ENCODE measurements at regions not wholly inside any gene's neighbourhood (a gene's known extent, or its start where the extent isn't known, plus 50 kb on each side); places are given as distances from the start of the nearest gene placed in this dataset.

- ATAC-seq (ENCODE audit: low FRiP score): no peak
- intact Hi-C loops (cut with DNase I): no loop called here
- H3K4me3 ChIP-seq (ENCODE audit: low read length in 2 of 2): no peak overlapping the region
- H3K4me1 ChIP-seq (ENCODE audit: control insufficient read depth in 1 of 2, insufficient read depth in 2 of 2, low read length in 2 of 2): no peaks in the 10 kb centered on the region
- H3K27ac ChIP-seq (ENCODE audit: low read depth in 1 of 2, low read length in 2 of 2): no peak overlapping the region
- H3K27me3 ChIP-seq (ENCODE audit: control insufficient read depth in 1 of 2, insufficient read depth in 2 of 2, low read length in 1 of 2): no peaks in the 10 kb centered on the region
- no peak for DNase-seq
- WGBS, 2 donors: 91 to 92% methylated on average over 1 of the region's 1 CpG
- no peaks in the 10 kb centered on the region for H3K36me3 ChIP-seq (ENCODE audit: control insufficient read depth in 1 of 2, insufficient read depth in 2 of 2, low read length in 1 of 2)
- no peaks in the 10 kb centered on the region for H3K9me3 ChIP-seq (ENCODE audit: control insufficient read depth, low read length)
Observed at GRCh38 chr6:23088761-23089160, 519.4 kb downstream of the HDGFL1 start.

GRCh38 chr6:23089981-23090380 is 520.6 kb downstream of the HDGFL1 start:
- no peak overlapping the region for H3K4me3 ChIP-seq (ENCODE audit: low read length in 2 of 2)
- intact Hi-C loops (cut with DNase I): no loop called here
- DNase-seq (no peak), ATAC-seq (ENCODE audit: low FRiP score) (no peak)
- no peaks in the 10 kb centered on the region for H3K36me3 ChIP-seq (ENCODE audit: control insufficient read depth in 1 of 2, insufficient read depth in 2 of 2, low read length in 1 of 2)
- no peaks in the 10 kb centered on the region for H3K9me3 ChIP-seq (ENCODE audit: control insufficient read depth, low read length)
- H3K27ac ChIP-seq (ENCODE audit: low read depth in 1 of 2, low read length in 2 of 2): no peak overlapping the region
- H3K27me3 ChIP-seq (ENCODE audit: control insufficient read depth in 1 of 2, insufficient read depth in 2 of 2, low read length in 1 of 2): no peaks in the 10 kb centered on the region
- WGBS, 2 donors: 11 to 15% methylated on average over 5 of the region's 5 CpGs
- H3K4me1 ChIP-seq (ENCODE audit: control insufficient read depth in 1 of 2, insufficient read depth in 2 of 2, low read length in 2 of 2): no peaks in the 10 kb centered on the region

- H3K27ac ChIP-seq (ENCODE audit: low read depth in 1 of 2, low read length in 2 of 2): no peak overlapping the region
- ATAC-seq (ENCODE audit: low FRiP score) (no peak), DNase-seq (no peak)
- no peaks in the 10 kb centered on the region for H3K9me3 ChIP-seq (ENCODE audit: control insufficient read depth, low read length)
- WGBS, 2 donors: 75 to 77% methylated on average over 3 of the region's 3 CpGs
- intact Hi-C loops (cut with DNase I): no loop called here
- H3K4me1 ChIP-seq (ENCODE audit: control insufficient read depth in 1 of 2, insufficient read depth in 2 of 2, low read length in 2 of 2): no peaks in the 10 kb centered on the region
- no peak overlapping the region for H3K4me3 ChIP-seq (ENCODE audit: low read length in 2 of 2)
- no peaks in the 10 kb centered on the region for H3K27me3 ChIP-seq (ENCODE audit: control insufficient read depth in 1 of 2, insufficient read depth in 2 of 2, low read length in 1 of 2)
- H3K36me3 ChIP-seq (ENCODE audit: control insufficient read depth in 1 of 2, insufficient read depth in 2 of 2, low read length in 1 of 2): no peaks in the 10 kb centered on the region
Observed at GRCh38 chr6:23091795-23092194, 522.4 kb downstream of the HDGFL1 start.

GRCh38 chr6:23096876-23097275 is 527.5 kb downstream of the HDGFL1 start:
- WGBS, 2 donors: 93 to 95% methylated on average over 1 of the region's 1 CpG
- no peaks in the 10 kb centered on the region for H3K27me3 ChIP-seq (ENCODE audit: control insufficient read depth in 1 of 2, insufficient read depth in 2 of 2, low read length in 1 of 2)
- H3K4me1 ChIP-seq (ENCODE audit: control insufficient read depth in 1 of 2, insufficient read depth in 2 of 2, low read length in 2 of 2): no peaks in the 10 kb centered on the region
- H3K36me3 ChIP-seq (ENCODE audit: control insufficient read depth in 1 of 2, insufficient read depth in 2 of 2, low read length in 1 of 2): no peaks in the 10 kb centered on the region
- ATAC-seq (ENCODE audit: low FRiP score): no peak
- no peaks in the 10 kb centered on the region for H3K9me3 ChIP-seq (ENCODE audit: control insufficient read depth, low read length)
- intact Hi-C loops (cut with DNase I): no loop called here
- H3K27ac ChIP-seq (ENCODE audit: low read depth in 1 of 2, low read length in 2 of 2): no peak overlapping the region
- DNase-seq: no peak
- H3K4me3 ChIP-seq (ENCODE audit: low read length in 2 of 2): no peak overlapping the region

- intact Hi-C loops (cut with DNase I): no loop called here
- no peaks in the 10 kb centered on the region for H3K9me3 ChIP-seq (ENCODE audit: control insufficient read depth, low read length)
- H3K27ac ChIP-seq (ENCODE audit: low read depth in 1 of 2, low read length in 2 of 2): no peak overlapping the region
- H3K36me3 ChIP-seq (ENCODE audit: control insufficient read depth in 1 of 2, insufficient read depth in 2 of 2, low read length in 1 of 2): no peaks in the 10 kb centered on the region
- DNase-seq: no peak
- ATAC-seq (ENCODE audit: low FRiP score): no peak
- no peaks in the 10 kb centered on the region for H3K27me3 ChIP-seq (ENCODE audit: control insufficient read depth in 1 of 2, insufficient read depth in 2 of 2, low read length in 1 of 2)
- no peaks in the 10 kb centered on the region for H3K4me1 ChIP-seq (ENCODE audit: control insufficient read depth in 1 of 2, insufficient read depth in 2 of 2, low read length in 2 of 2)
- no peak overlapping the region for H3K4me3 ChIP-seq (ENCODE audit: low read length in 2 of 2)
- 3 to 5% methylated on average over 2 of the region's 2 CpGs for WGBS, 2 donors
Observed at GRCh38 chr6:23097566-23097965, 528.2 kb downstream of the HDGFL1 start.

GRCh38 chr6:23106951-23107350 is 537.6 kb downstream of the HDGFL1 start:
- Histone ChIP-seq H3K27me3 (ENCODE audit: control insufficient read depth in 1 of 2, insufficient read depth in 2 of 2, low read length in 1 of 2) (no peaks in the 10 kb centered on the region), H3K36me3 (ENCODE audit: control insufficient read depth in 1 of 2, insufficient read depth in 2 of 2, low read length in 1 of 2) (no peaks in the 10 kb centered on the region), H3K9me3 (ENCODE audit: control insufficient read depth, low read length) (no peaks in the 10 kb centered on the region), H3K4me3 (ENCODE audit: low read length in 2 of 2) (no peak overlapping the region), H3K4me1 (ENCODE audit: control insufficient read depth in 1 of 2, insufficient read depth in 2 of 2, low read length in 2 of 2) (no peaks in the 10 kb centered on the region), H3K27ac (ENCODE audit: low read depth in 1 of 2, low read length in 2 of 2) (no peak overlapping the region)
- DNase-seq: no peak
- no peak for ATAC-seq (ENCODE audit: low FRiP score)
- intact Hi-C loops (cut with DNase I): no loop called here
- 82 to 85% methylated on average over 2 of the region's 2 CpGs for WGBS, 2 donors

- no peak for ATAC-seq (ENCODE audit: low FRiP score)
- 95 to 98% methylated on average over 1 of the region's 1 CpG for WGBS, 2 donors
- no peaks in the 10 kb centered on the region for H3K4me1 ChIP-seq (ENCODE audit: control insufficient read depth in 1 of 2, insufficient read depth in 2 of 2, low read length in 2 of 2)
- H3K4me3 ChIP-seq (ENCODE audit: low read length in 2 of 2): no peak overlapping the region
- H3K9me3 ChIP-seq (ENCODE audit: control insufficient read depth, low read length): peaks cover 7% of the 10 kb centered on the region
- no peaks in the 10 kb centered on the region for H3K27me3 ChIP-seq (ENCODE audit: control insufficient read depth in 1 of 2, insufficient read depth in 2 of 2, low read length in 1 of 2)
- intact Hi-C loops (cut with DNase I): no loop called here
- DNase-seq: no peak
- H3K27ac ChIP-seq (ENCODE audit: low read depth in 1 of 2, low read length in 2 of 2): no peak overlapping the region
- no peaks in the 10 kb centered on the region for H3K36me3 ChIP-seq (ENCODE audit: control insufficient read depth in 1 of 2, insufficient read depth in 2 of 2, low read length in 1 of 2)
Observed at GRCh38 chr6:23111984-23112383, 542.6 kb downstream of the HDGFL1 start.

GRCh38 chr6:23114812-23115504 is 545.6 kb downstream of the HDGFL1 start:
- Histone ChIP-seq H3K27me3 (ENCODE audit: control insufficient read depth in 1 of 2, insufficient read depth in 2 of 2, low read length in 1 of 2) (no peaks in the 10 kb centered on the region), H3K4me1 (ENCODE audit: control insufficient read depth in 1 of 2, insufficient read depth in 2 of 2, low read length in 2 of 2) (no peaks in the 10 kb centered on the region), H3K36me3 (ENCODE audit: control insufficient read depth in 1 of 2, insufficient read depth in 2 of 2, low read length in 1 of 2) (no peaks in the 10 kb centered on the region), H3K4me3 (ENCODE audit: low read length in 2 of 2) (no peak overlapping the region), H3K9me3 (ENCODE audit: control insufficient read depth, low read length) (peaks cover 7% of the 10 kb centered on the region), H3K27ac (ENCODE audit: low read depth in 1 of 2, low read length in 2 of 2) (no peak overlapping the region)
- ATAC-seq (ENCODE audit: low FRiP score) (no peak), DNase-seq (no peak)
- WGBS, 2 donors: 72 to 74% methylated on average over 6 of the region's 6 CpGs
- intact Hi-C loops (cut with DNase I): no loop called here

- no peaks in the 10 kb centered on the region for H3K4me1 ChIP-seq (ENCODE audit: control insufficient read depth in 1 of 2, insufficient read depth in 2 of 2, low read length in 2 of 2)
- DNase-seq (no peak), ATAC-seq (ENCODE audit: low FRiP score) (no peak)
- H3K9me3 ChIP-seq (ENCODE audit: control insufficient read depth, low read length): peaks cover 2% of the 10 kb centered on the region
- intact Hi-C loops (cut with DNase I): no loop called here
- no peak overlapping the region for H3K27ac ChIP-seq (ENCODE audit: low read depth in 1 of 2, low read length in 2 of 2)
- H3K4me3 ChIP-seq (ENCODE audit: low read length in 2 of 2): no peak overlapping the region
- 26 to 29% methylated on average over 1 of the region's 1 CpG for WGBS, 2 donors
- H3K27me3 ChIP-seq (ENCODE audit: control insufficient read depth in 1 of 2, insufficient read depth in 2 of 2, low read length in 1 of 2): no peaks in the 10 kb centered on the region
- H3K36me3 ChIP-seq (ENCODE audit: control insufficient read depth in 1 of 2, insufficient read depth in 2 of 2, low read length in 1 of 2): no peaks in the 10 kb centered on the region
Observed at GRCh38 chr6:23137611-23138010, 568.2 kb downstream of the HDGFL1 start.
